ENCODE measurements at regions not wholly inside any gene's neighbourhood (a gene's known extent, or its start where the extent isn't known, plus 50 kb on each side); places are given as distances from the start of the nearest gene placed in this dataset.
"Not testable (repeated sequence)": the region's sequence is repeated elsewhere in the genome, so short reads cannot be mapped to it uniquely, and the experiment has no call there.

DNA sequence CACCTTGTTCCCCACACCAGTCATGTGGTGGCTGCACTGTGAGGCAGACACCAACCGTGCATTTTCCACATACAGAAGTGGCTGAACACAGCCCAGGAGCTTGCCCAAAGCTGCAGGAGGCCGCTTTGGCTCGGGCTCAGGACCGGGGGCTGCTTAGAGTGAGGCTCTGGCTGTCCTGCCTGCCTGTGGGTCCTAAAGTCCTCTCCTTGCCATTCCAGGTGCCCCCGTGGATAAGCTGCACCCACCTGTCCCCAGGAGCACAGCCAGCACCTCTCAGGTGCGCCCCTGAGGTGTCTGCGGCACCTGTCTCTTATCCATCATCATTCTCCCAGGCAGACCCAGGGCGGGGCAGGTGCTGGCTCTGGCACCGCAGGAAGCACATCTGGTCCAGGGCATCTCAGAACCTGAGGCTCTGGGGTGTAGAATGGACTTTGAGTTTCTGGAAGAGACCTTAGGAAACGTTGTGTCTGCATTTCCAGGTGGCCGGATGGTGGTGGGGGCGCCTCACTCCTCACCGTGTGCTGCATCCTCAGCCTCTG is 180.5 kb upstream of the ZNF469 start:
- Histone ChIP-seq H4K20me1 (ENCODE audit: insufficient read depth, low read length) (no peaks in the 10 kb centered on the region), H3K9me3 (ENCODE audit: insufficient read depth, low read length) (no peaks in the 10 kb centered on the region), H3K79me2 (ENCODE audit: low read length) (no peaks in the 10 kb centered on the region), H3K4me3 (ENCODE audit: low read length) (no peak overlapping the region), H3K4me1 (ENCODE audit: low read length) (no peaks in the 10 kb centered on the region), H3K36me3 (replicated peaks; ENCODE audit: low read depth, low read length) (no peaks in the 10 kb centered on the region), H3K27ac (ENCODE audit: low read length) (no peak overlapping the region), H3K4me2 (ENCODE audit: low read length) (no peak overlapping the region), H3K9ac (ENCODE audit: low read length) (no peak overlapping the region), H3K27me3 (ENCODE audit: low read depth, low read length) (no peaks in the 10 kb centered on the region), H2AFZ (ENCODE audit: low read depth, low read length) (no peak overlapping the region)
- TF ChIP-seq EZH2phosphoT487 (IDR thresholded peaks at IDR 0.05; ENCODE audit: low read depth), result no peak
- TF ChIP-seq, protein P1, sequence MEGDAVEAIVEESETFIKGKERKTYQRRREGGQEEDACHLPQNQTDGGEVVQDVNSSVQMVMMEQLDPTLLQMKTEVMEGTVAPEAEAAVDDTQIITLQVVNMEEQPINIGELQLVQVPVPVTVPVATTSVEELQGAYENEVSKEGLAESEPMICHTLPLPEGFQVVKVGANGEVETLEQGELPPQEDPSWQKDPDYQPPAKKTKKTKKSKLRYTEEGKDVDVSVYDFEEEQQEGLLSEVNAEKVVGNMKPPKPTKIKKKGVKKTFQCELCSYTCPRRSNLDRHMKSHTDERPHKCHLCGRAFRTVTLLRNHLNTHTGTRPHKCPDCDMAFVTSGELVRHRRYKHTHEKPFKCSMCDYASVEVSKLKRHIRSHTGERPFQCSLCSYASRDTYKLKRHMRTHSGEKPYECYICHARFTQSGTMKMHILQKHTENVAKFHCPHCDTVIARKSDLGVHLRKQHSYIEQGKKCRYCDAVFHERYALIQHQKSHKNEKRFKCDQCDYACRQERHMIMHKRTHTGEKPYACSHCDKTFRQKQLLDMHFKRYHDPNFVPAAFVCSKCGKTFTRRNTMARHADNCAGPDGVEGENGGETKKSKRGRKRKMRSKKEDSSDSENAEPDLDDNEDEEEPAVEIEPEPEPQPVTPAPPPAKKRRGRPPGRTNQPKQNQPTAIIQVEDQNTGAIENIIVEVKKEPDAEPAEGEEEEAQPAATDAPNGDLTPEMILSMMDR (IDR thresholded peaks at IDR 0.05; ENCODE audit: low read depth, low read length), result no peak

DNA sequence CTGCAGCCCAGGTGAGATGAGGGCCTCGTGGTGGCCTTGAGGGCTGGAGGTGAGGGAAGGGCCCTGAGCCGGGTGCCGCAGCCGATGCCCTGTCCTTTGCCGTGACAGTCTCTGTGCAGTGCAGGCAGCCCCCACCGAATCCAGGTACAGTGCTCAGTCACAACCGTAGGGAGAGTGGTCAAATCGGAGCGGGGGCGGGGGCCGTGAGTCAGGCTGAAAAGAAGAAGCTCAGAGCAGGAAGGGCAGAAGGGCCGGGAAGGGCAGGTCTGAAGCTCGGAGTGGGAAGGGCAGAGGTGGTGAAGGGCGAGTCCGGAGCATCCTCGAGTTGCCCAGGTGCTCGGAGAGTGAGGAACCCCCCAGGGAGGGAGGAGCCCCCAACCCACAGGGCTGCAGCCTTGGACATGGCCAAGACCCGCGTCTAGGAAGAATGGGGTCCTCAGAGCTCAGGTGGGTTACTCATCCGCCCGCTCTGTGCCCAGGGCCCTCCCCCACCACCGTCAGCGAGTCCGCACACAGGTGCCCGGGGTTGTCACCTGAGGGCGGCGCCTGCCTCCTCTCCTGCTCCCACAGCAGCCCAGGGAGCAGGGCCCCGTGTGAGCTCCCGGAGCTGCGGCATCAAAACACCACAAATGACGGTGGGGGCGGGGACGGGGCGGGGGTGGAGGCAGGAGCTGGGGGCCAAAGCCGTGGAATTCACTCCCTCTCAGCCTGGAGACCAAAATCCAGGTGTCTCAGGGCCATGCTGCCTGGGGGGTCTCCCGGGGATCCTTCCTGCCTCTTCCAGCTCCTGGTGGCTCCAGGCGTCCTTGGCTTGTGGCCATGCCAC is 179.7 kb upstream of the ZNF469 start:
- H2AFZ ChIP-seq (ENCODE audit: low read depth, low read length); H3K79me2 ChIP-seq (ENCODE audit: low read length); H3K4me2 ChIP-seq (ENCODE audit: low read length): not testable (repeated sequence)

GRCh38 chr16:88204131-88205110 is 178.3 kb upstream of the ZNF469 start:
- not testable (repeated sequence) for H3K36me3 ChIP-seq (replicated peaks; ENCODE audit: low read depth, low read length); H3K27me3 ChIP-seq (ENCODE audit: low read depth, low read length); H3K9me3 ChIP-seq (ENCODE audit: insufficient read depth, low read length); H3K27ac ChIP-seq (ENCODE audit: low read length); H3K4me2 ChIP-seq (ENCODE audit: low read length); H3K4me3 ChIP-seq (ENCODE audit: low read length); H2AFZ ChIP-seq (ENCODE audit: low read depth, low read length); H4K20me1 ChIP-seq (ENCODE audit: insufficient read depth, low read length); H3K79me2 ChIP-seq (ENCODE audit: low read length); H3K9ac ChIP-seq (ENCODE audit: low read length); H3K4me1 ChIP-seq (ENCODE audit: low read length)

More for the DNA sequence above, 179.7 kb upstream of the ZNF469 start:
- H3K27ac ChIP-seq (ENCODE audit: low read length); H3K27me3 ChIP-seq (ENCODE audit: low read depth, low read length); H3K9ac ChIP-seq (ENCODE audit: low read length); H3K36me3 ChIP-seq (replicated peaks; ENCODE audit: low read depth, low read length); H4K20me1 ChIP-seq (ENCODE audit: insufficient read depth, low read length); H3K9me3 ChIP-seq (ENCODE audit: insufficient read depth, low read length); H3K4me3 ChIP-seq (ENCODE audit: low read length); H3K4me1 ChIP-seq (ENCODE audit: low read length): not testable (repeated sequence)

DNA sequence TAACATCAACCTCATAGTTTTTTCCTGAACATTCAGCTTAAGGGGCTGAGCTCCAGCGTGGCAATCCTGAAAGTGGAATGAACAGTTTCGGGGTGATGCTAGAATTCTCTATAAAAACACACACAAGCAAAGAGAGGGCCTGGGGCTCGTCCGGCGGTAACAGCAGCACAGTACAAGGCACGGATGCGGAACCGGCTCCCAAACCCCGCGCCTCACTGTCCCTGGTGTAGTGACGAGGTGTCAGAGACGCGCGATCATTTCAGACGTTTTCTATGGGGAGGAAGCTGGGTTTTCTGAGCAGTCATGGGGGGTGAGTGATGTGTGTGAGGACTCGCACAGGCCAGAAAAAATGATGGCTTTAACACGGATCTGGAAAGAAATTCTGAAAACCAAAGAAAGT is 177.3 kb upstream of the ZNF469 start:
- H2AFZ ChIP-seq (ENCODE audit: low read depth, low read length); H3K4me3 ChIP-seq (ENCODE audit: low read length); H3K4me2 ChIP-seq (ENCODE audit: low read length); H3K4me1 ChIP-seq (ENCODE audit: low read length); H3K79me2 ChIP-seq (ENCODE audit: low read length); H3K27ac ChIP-seq (ENCODE audit: low read length); H3K36me3 ChIP-seq (replicated peaks; ENCODE audit: low read depth, low read length); H3K9ac ChIP-seq (ENCODE audit: low read length); H4K20me1 ChIP-seq (ENCODE audit: insufficient read depth, low read length); H3K27me3 ChIP-seq (ENCODE audit: low read depth, low read length); H3K9me3 ChIP-seq (ENCODE audit: insufficient read depth, low read length): not testable (repeated sequence)

DNA sequence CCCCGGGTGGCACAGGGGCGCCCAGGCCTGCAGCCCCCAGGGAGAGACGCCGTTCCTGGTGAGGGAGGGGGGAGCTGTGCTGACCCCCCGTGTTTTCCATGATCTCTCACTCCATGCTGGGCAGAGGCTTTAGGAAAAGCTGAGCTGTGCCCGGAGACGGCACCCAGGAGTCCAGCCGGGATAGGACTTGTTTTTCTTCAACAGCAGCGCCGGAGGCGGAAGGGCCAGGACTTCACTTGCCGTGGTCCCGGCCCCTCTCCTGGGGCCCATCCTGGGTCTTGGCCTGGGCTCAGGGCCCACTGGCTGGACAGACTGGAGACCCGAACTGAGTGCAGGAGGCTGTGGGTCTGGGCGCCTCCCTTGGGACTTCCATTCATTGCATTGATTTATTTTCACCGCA is 176.8 kb upstream of the ZNF469 start:
- not testable (repeated sequence) for H3K36me3 ChIP-seq (replicated peaks; ENCODE audit: low read depth, low read length); H3K9me3 ChIP-seq (ENCODE audit: insufficient read depth, low read length); H3K4me2 ChIP-seq (ENCODE audit: low read length); H3K27me3 ChIP-seq (ENCODE audit: low read depth, low read length); H2AFZ ChIP-seq (ENCODE audit: low read depth, low read length); H3K4me3 ChIP-seq (ENCODE audit: low read length); H3K79me2 ChIP-seq (ENCODE audit: low read length); H3K27ac ChIP-seq (ENCODE audit: low read length); H3K4me1 ChIP-seq (ENCODE audit: low read length); H3K9ac ChIP-seq (ENCODE audit: low read length); H4K20me1 ChIP-seq (ENCODE audit: insufficient read depth, low read length)

- not testable (repeated sequence) for H2AFZ ChIP-seq (ENCODE audit: low read depth, low read length); H3K27me3 ChIP-seq (ENCODE audit: low read depth, low read length); H3K79me2 ChIP-seq (ENCODE audit: low read length)
Measured at GRCh38 chr16:88206516-88206915, 176.2 kb upstream of the ZNF469 start.

More at GRCh38 chr16:88206516-88206915, 176.2 kb upstream of the ZNF469 start:
- not testable (repeated sequence) for H3K9me3 ChIP-seq (ENCODE audit: insufficient read depth, low read length); H3K4me3 ChIP-seq (ENCODE audit: low read length); H3K36me3 ChIP-seq (replicated peaks; ENCODE audit: low read depth, low read length); H3K9ac ChIP-seq (ENCODE audit: low read length); H3K27ac ChIP-seq (ENCODE audit: low read length); H3K4me1 ChIP-seq (ENCODE audit: low read length); H3K4me2 ChIP-seq (ENCODE audit: low read length); H4K20me1 ChIP-seq (ENCODE audit: insufficient read depth, low read length)
